H9 (cell line): ENCODE measurements at regions not wholly inside any gene's neighbourhood (a gene's known extent, or its start where the extent isn't known, plus 50 kb on each side); places are given as distances from the start of the nearest gene placed in this dataset.

Experiments used
- DNase-seq: peaks from one replicate; pipeline ENCODE4 v3.0.0-alpha.2; 2017
- H2AFZ ChIP-seq: one replicate; pipeline ENCODE4 v1.6.1; 2013; ENCODE audit warnings: mild to moderate bottlenecking, low read length, control low read depth, moderate library complexity
- H2AK5ac ChIP-seq: 2 replicates; pipeline ENCODE4 v1.6.1; 2013; ENCODE audit warnings: low read length, control low read depth, mixed read lengths; ENCODE audit not compliant: insufficient read length
- H2BK120ac ChIP-seq: one replicate; pipeline ENCODE4 v1.6.1; 2013; ENCODE audit warnings: low read depth, mild to moderate bottlenecking, low read length, control low read depth, inconsistent platforms; ENCODE audit not compliant: poor library complexity, severe bottlenecking
- H2BK12ac ChIP-seq: 2 replicates; pipeline ENCODE4 v1.6.1; 2013; ENCODE audit warnings: low read length, control low read depth, mixed read lengths, low read depth; ENCODE audit not compliant: insufficient read length
- H2BK15ac ChIP-seq: 2 replicates; pipeline ENCODE4 v1.6.1; 2013; ENCODE audit warnings: low read depth, low read length, control low read depth
- H2BK20ac ChIP-seq: one replicate; pipeline ENCODE4 v1.6.1; 2013; ENCODE audit warnings: low read depth, mild to moderate bottlenecking, low read length, control low read depth, inconsistent platforms; ENCODE audit not compliant: poor library complexity, severe bottlenecking
- H2BK5ac ChIP-seq: 2 replicates; pipeline ENCODE4 v1.6.1; 2013; ENCODE audit warnings: low read length, control low read depth, mixed read lengths; ENCODE audit not compliant: insufficient read length
- H3K14ac ChIP-seq: 2 replicates; pipeline ENCODE4 v1.6.1; 2013; ENCODE audit warnings: low read length, control low read depth; ENCODE audit not compliant: insufficient read depth
- H3K18ac ChIP-seq: 2 replicates; pipeline ENCODE4 v1.6.1; 2013; ENCODE audit warnings: low read depth, mild to moderate bottlenecking, mixed read lengths, low read length, control low read depth; ENCODE audit not compliant: insufficient read length
- H3K23ac ChIP-seq: 2 replicates; pipeline ENCODE4 v1.6.1; 2013; ENCODE audit warnings: low read length, control low read depth, mixed read lengths, low read depth; ENCODE audit not compliant: insufficient read length
- H3K23me2 ChIP-seq: 2 replicates; pipeline ENCODE4 v1.6.1; 2013; ENCODE audit warnings: low read depth, mild to moderate bottlenecking, mixed read lengths, low read length, control low read depth; ENCODE audit not compliant: insufficient read length, poor library complexity, severe bottlenecking
- H3K27ac ChIP-seq: 2 replicates; pipeline ENCODE4 v1.5.1; 2013; ENCODE audit warnings: low read length, control low read depth, mixed read lengths, low read depth; ENCODE audit not compliant: insufficient read length
- H3K27me3 ChIP-seq: 2 replicates; pipeline ENCODE4 v1.6.1; 2013; ENCODE audit warnings: low read length, control low read depth, inconsistent platforms; ENCODE audit not compliant: insufficient read depth
- H3K4ac ChIP-seq: 2 replicates; pipeline ENCODE4 v1.6.1; 2013; ENCODE audit warnings: low read depth, mild to moderate bottlenecking, control low read depth, inconsistent platforms, low read length, moderate library complexity
- H3K4me1 ChIP-seq: 2 replicates; pipeline ENCODE4 v1.6.1; 2013; ENCODE audit warnings: low read length, control low read depth, inconsistent platforms; ENCODE audit not compliant: insufficient read depth
- H3K4me2 ChIP-seq: 2 replicates; pipeline ENCODE4 v1.6.1; 2013; ENCODE audit warnings: low read length, control low read depth, mixed read lengths; ENCODE audit not compliant: insufficient read length, insufficient read depth
- H3K56ac ChIP-seq: 2 replicates; pipeline ENCODE4 v1.6.1; 2013; ENCODE audit warnings: low read depth, mild to moderate bottlenecking, mixed read lengths, low read length, control low read depth; ENCODE audit not compliant: insufficient read length
- H3K79me1 ChIP-seq: 2 replicates; pipeline ENCODE4 v1.6.1; 2013; ENCODE audit warnings: low read depth, mild to moderate bottlenecking, moderate library complexity, low read length, control low read depth, inconsistent platforms; ENCODE audit not compliant: insufficient read depth, poor library complexity, severe bottlenecking
- H3K79me2 ChIP-seq: 2 replicates; pipeline ENCODE4 v1.6.1; 2013; ENCODE audit warnings: low read length, control low read depth, inconsistent platforms; ENCODE audit not compliant: insufficient read depth
- H3K9ac ChIP-seq: 2 replicates; pipeline ENCODE4 v1.6.1; 2013; ENCODE audit warnings: low read length, control low read depth, mixed read lengths; ENCODE audit not compliant: insufficient read length; ENCODE audit errors: extremely low read depth
- H3K9me3 ChIP-seq: one replicate; pipeline ENCODE4 v1.6.1; 2013; ENCODE audit warnings: low read depth, low read length, inconsistent platforms; ENCODE audit not compliant: control insufficient read depth
- H3T11ph ChIP-seq: one replicate; pipeline ENCODE4 v1.6.1; 2013; ENCODE audit warnings: mild to moderate bottlenecking, low read length, control low read depth, inconsistent platforms
- H4K20me1 ChIP-seq: one replicate; pipeline ENCODE4 v1.6.1; 2013; ENCODE audit not compliant: control insufficient read depth, insufficient read length, insufficient read depth
- H4K5ac ChIP-seq: 2 replicates; pipeline ENCODE4 v1.6.1; 2013; ENCODE audit warnings: low read depth, mild to moderate bottlenecking, mixed read lengths, low read length, control low read depth; ENCODE audit not compliant: insufficient read length
- H4K8ac ChIP-seq: replicated peaks from 2 replicates; pipeline ENCODE4 v1.6.1; 2013; ENCODE audit warnings: low read length, control low read depth, mixed read lengths, low read depth; ENCODE audit not compliant: insufficient read length
- H4K91ac ChIP-seq: 2 replicates; pipeline ENCODE4 v1.6.1; 2013; ENCODE audit warnings: low read depth, mild to moderate bottlenecking, moderate library complexity, mixed read lengths, low read length, control low read depth; ENCODE audit not compliant: insufficient read length
- H3K27ac Mint-ChIP-seq, 3 experiments: 2 replicates in 2 of 3; 3 replicates in 1 of 3; pipeline ENCODE4 v1.8.0; 2020 to 2021; ENCODE audit warnings: mixed read lengths in 3 of 3, mild to moderate bottlenecking in 1 of 3, moderate library complexity in 1 of 3
- H3K27me3 Mint-ChIP-seq: 2 replicates; pipeline ENCODE4 v1.8.0; 2021; ENCODE audit warnings: low read depth, mild to moderate bottlenecking, moderate library complexity, mixed read lengths
- H3K36me3 Mint-ChIP-seq, 3 experiments: 2 replicates in 2 of 3; 3 replicates in 1 of 3; pipeline ENCODE4 v1.8.0; 2020 to 2021; ENCODE audit warnings: low read depth in 3 of 3, mixed read lengths in 3 of 3; ENCODE audit not compliant: insufficient read depth in 1 of 3
- H3K4me1 Mint-ChIP-seq, 2 experiments: 2 replicates each; pipeline ENCODE4 v1.8.0; 2020; ENCODE audit warnings: mixed read lengths in 2 of 2
- H3K4me3 Mint-ChIP-seq, 2 experiments: 2 replicates in 1 of 2; 3 replicates in 1 of 2; pipeline ENCODE4 v1.8.0; 2020 to 2021; ENCODE audit warnings: mild to moderate bottlenecking in 2 of 2, mixed read lengths in 2 of 2, moderate library complexity in 1 of 2
- H3K9me3 Mint-ChIP-seq, 2 experiments: 2 replicates in 1 of 2; 3 replicates in 1 of 2; pipeline ENCODE4 v1.8.0; 2020; ENCODE audit warnings: mild to moderate bottlenecking in 2 of 2, mixed read lengths in 2 of 2, moderate library complexity in 1 of 2
- CTCF ChIP-seq: fragments of 200-600 bp; sonication (generic); conservative IDR thresholded peaks from 3 replicates; pipeline ENCODE4 v1.8.0; 2021; ENCODE audit warnings: antibody characterized with exemption, mild to moderate bottlenecking
- WGBS: extraction: QIAGEN DNeasy Blood & Tissue Kit; methylation state at CpG from one replicate; pipeline ENCODE4 v1.1.7; 2013; ENCODE audit warnings: missing lambda C conversion rate, low lambda C conversion rate, mixed read lengths; ENCODE audit not compliant: insufficient read length; ENCODE audit errors: extremely low coverage; 5-methylcytosine and 5-hydroxymethylcytosine counted together

GRCh38 chr5:152136321-152136720 is 211.7 kb upstream of the GLRA1 start:
- no peaks in the 10 kb centered on the region for H4K20me1 ChIP-seq
- H3K27me3 Mint-ChIP-seq = peaks cover 18% of the 10 kb centered on the region
- H4K8ac ChIP-seq = no peak overlapping the region
- no peak overlapping the region for H2BK20ac ChIP-seq
- H3K23ac ChIP-seq = no peak overlapping the region
- no peak overlapping the region for H2BK120ac ChIP-seq
- no peak overlapping the region for H2AFZ ChIP-seq
- no peaks in the 10 kb centered on the region for H3K4me1 Mint-ChIP-seq
- no CpG with 5 or more reads among the region's 6 CpGs for WGBS
- TF ChIP-seq CTCF = no peak
- H3K56ac ChIP-seq = no peak overlapping the region
- H2BK5ac ChIP-seq = no peak overlapping the region
- H3K14ac ChIP-seq = no peak overlapping the region
- H4K91ac ChIP-seq = no peak overlapping the region
- H3K9me3 ChIP-seq = no peaks in the 10 kb centered on the region
- H2BK15ac ChIP-seq = no peak overlapping the region
- H2BK12ac ChIP-seq = no peak overlapping the region
- no peak for DNase-seq
- H3K18ac ChIP-seq = no peak overlapping the region
- no peaks in the 10 kb centered on the region for H3K36me3 Mint-ChIP-seq
- H3K4me1 ChIP-seq = no peaks in the 10 kb centered on the region
- H3K9me3 Mint-ChIP-seq = no peaks in the 10 kb centered on the region
- no peak overlapping the region for H3K4me2 ChIP-seq
- no peak overlapping the region for H3K27ac ChIP-seq
- H4K5ac ChIP-seq = no peak overlapping the region
- no peak overlapping the region for H3K9ac ChIP-seq
- H3K79me2 ChIP-seq = no peaks in the 10 kb centered on the region
- no peak overlapping the region for H3K27ac Mint-ChIP-seq
- no peaks in the 10 kb centered on the region for H3K27me3 ChIP-seq
- H3K23me2 ChIP-seq = no peaks in the 10 kb centered on the region
- H3K79me1 ChIP-seq = no peaks in the 10 kb centered on the region
- no peak overlapping the region for H3T11ph ChIP-seq
- no peak overlapping the region for H3K4me3 Mint-ChIP-seq
- H3K4ac ChIP-seq = no peak overlapping the region
- no peak overlapping the region for H2AK5ac ChIP-seq
